ENCODE measurements at regions not wholly inside any gene's neighbourhood (a gene's known extent, or its start where the extent isn't known, plus 50 kb on each side); places are given as distances from the start of the nearest gene placed in this dataset.

DNA sequence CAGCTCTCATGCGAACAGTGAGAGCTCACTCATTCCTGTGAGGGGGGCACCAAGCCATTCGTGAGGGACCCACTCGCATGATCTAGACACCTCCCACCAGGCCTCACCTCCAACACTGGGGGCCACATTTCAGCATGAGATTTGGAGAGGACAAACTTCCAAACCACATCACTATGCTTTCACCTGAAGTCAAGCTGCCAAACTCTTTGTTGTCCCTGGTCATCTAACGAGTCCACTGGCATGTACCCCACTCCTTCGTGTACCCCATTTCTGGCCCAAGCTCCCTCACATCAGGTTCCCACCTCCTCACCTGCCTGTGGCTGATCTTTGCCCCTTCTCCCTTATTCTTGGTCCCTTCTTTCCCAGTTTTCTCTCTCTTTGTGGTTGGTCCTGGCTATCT is 198.9 kb downstream of the ADAMTS15 start:
- H3K27me3 ChIP-seq: no peaks in the 10 kb centered on the region
- H3K27ac ChIP-seq: no peak overlapping the region
- no peaks in the 10 kb centered on the region for H3K9me3 ChIP-seq
- no peak overlapping the region for H3K9ac ChIP-seq (ENCODE audit: low read depth in 2 of 2, low read length in 2 of 2)
- H3K4me1 ChIP-seq: no peaks in the 10 kb centered on the region
- DNase-seq: no peak
- TF ChIP-seq, protein P1, sequence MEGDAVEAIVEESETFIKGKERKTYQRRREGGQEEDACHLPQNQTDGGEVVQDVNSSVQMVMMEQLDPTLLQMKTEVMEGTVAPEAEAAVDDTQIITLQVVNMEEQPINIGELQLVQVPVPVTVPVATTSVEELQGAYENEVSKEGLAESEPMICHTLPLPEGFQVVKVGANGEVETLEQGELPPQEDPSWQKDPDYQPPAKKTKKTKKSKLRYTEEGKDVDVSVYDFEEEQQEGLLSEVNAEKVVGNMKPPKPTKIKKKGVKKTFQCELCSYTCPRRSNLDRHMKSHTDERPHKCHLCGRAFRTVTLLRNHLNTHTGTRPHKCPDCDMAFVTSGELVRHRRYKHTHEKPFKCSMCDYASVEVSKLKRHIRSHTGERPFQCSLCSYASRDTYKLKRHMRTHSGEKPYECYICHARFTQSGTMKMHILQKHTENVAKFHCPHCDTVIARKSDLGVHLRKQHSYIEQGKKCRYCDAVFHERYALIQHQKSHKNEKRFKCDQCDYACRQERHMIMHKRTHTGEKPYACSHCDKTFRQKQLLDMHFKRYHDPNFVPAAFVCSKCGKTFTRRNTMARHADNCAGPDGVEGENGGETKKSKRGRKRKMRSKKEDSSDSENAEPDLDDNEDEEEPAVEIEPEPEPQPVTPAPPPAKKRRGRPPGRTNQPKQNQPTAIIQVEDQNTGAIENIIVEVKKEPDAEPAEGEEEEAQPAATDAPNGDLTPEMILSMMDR (IDR thresholded peaks at IDR 0.05): no peak
- H3K36me3 ChIP-seq: no peaks in the 10 kb centered on the region
- intact Hi-C loops (cut with DNase I): no loop called here
- H3K4me3 ChIP-seq: no peak overlapping the region

DNA sequence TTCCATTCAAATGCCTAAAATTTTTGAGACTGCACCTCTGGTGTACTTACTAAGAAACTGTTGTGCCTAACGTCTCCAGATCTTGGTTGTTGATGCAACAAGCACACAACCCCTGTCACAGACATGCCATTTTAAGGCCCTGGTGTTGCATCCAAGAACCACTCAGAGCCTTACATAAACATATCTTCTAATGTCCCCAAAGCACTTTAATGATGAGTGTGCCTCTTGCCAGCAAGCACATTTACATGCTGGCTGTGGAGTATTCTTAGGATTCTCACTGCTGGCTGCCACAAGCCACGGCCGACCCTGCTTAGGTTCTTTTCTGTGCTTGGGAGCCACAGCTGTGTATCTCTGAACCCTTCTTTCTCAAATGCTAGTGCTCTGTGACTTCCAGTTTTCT is 201.4 kb downstream of the ADAMTS15 start:
- no peak for DNase-seq
- Histone ChIP-seq H3K36me3 (no peaks in the 10 kb centered on the region), H3K9me3 (no peaks in the 10 kb centered on the region), H3K4me3 (no peak overlapping the region), H3K4me1 (no peaks in the 10 kb centered on the region), H3K27ac (no peak overlapping the region), H3K27me3 (no peaks in the 10 kb centered on the region), H3K9ac (ENCODE audit: low read depth in 2 of 2, low read length in 2 of 2) (no peak overlapping the region)
- intact Hi-C loops (cut with DNase I): no loop called here
- TF ChIP-seq, protein P1 (IDR thresholded peaks at IDR 0.05): no peak

- Histone ChIP-seq H3K27ac (no peak overlapping the region), H3K27me3 (no peaks in the 10 kb centered on the region), H3K36me3 (no peaks in the 10 kb centered on the region), H3K9me3 (no peaks in the 10 kb centered on the region), H3K4me1 (no peaks in the 10 kb centered on the region), H3K9ac (ENCODE audit: low read depth in 2 of 2, low read length in 2 of 2) (no peak overlapping the region), H3K4me3 (no peak overlapping the region)
- intact Hi-C loops (cut with DNase I): no loop called here
- no peak for DNase-seq
- TF ChIP-seq, protein P1 (IDR thresholded peaks at IDR 0.05): no peak
Measured at GRCh38 chr11:130650456-130651030, 202.1 kb downstream of the ADAMTS15 start.

- Histone ChIP-seq H3K27me3 (no peaks in the 10 kb centered on the region), H3K4me1 (no peaks in the 10 kb centered on the region), H3K36me3 (no peaks in the 10 kb centered on the region), H3K9me3 (no peaks in the 10 kb centered on the region), H3K27ac (no peak overlapping the region), H3K9ac (ENCODE audit: low read depth in 2 of 2, low read length in 2 of 2) (no peak overlapping the region), H3K4me3 (no peak overlapping the region)
- no peak for DNase-seq
- intact Hi-C loops (cut with DNase I): no loop called here
- TF ChIP-seq, protein P1 (IDR thresholded peaks at IDR 0.05): no peak
Measured at GRCh38 chr11:130651066-130651855, 202.8 kb downstream of the ADAMTS15 start.

DNA sequence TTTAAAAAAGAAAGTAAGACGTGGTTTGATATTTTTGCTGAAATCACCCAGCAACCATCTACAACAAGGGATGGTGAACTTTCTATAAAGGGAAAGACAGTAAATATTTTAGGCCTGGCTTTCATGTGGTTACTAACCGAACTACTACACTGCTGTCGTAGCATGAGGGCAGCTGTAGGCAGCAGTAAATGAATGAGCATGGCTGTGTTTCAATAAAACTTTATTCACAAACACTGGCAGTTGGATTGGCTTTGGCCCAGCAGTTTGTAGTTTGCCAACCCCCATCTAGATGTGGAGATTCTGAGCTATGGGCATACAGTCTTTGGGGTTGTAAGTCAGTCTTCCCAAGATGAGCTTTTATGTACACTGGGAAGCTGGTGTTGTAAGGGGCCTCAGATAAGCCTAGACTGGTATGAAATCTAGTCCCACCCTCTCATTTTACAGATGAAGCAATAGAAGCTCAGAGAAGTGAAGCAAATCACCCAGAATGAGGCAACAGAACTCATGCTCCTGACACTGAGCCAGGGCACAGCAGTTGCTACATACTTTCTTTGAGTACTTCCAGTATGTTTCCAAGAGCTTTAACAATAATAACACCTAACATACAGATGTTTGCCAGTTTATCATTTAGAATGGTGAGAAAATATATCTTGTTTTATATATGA is 204.4 kb downstream of the ADAMTS15 start:
- intact Hi-C loops (cut with DNase I): no loop called here
- H3K4me1 ChIP-seq: no peaks in the 10 kb centered on the region
- H3K4me3 ChIP-seq: no peak overlapping the region
- no peaks in the 10 kb centered on the region for H3K27me3 ChIP-seq
- H3K36me3 ChIP-seq: no peaks in the 10 kb centered on the region
- no peak overlapping the region for H3K27ac ChIP-seq
- H3K9ac ChIP-seq (ENCODE audit: low read depth in 2 of 2, low read length in 2 of 2): no peak overlapping the region
- no peaks in the 10 kb centered on the region for H3K9me3 ChIP-seq
- TF ChIP-seq, protein P1 (IDR thresholded peaks at IDR 0.05): no peak
- no peak for DNase-seq
